GM12873 (cell line): ENCODE measurements at regions not wholly inside any gene's neighbourhood (a gene's known extent, or its start where the extent isn't known, plus 50 kb on each side); places are given as distances from the start of the nearest gene placed in this dataset.

Experiments used
- TF ChIP-seq, protein P1 (sequence below): IDR thresholded peaks from 2 replicates; pipeline ENCODE4 v1.5.1; 2012; ENCODE audit warnings: low read depth, mild to moderate bottlenecking, moderate library complexity, low read length, control low read depth; ENCODE audit not compliant: insufficient read depth; ENCODE audit errors: missing control alignments

GRCh38 chr16:56109205-56109604 is 82.1 kb upstream of the GNAO1 start:
- TF ChIP-seq, protein P1, sequence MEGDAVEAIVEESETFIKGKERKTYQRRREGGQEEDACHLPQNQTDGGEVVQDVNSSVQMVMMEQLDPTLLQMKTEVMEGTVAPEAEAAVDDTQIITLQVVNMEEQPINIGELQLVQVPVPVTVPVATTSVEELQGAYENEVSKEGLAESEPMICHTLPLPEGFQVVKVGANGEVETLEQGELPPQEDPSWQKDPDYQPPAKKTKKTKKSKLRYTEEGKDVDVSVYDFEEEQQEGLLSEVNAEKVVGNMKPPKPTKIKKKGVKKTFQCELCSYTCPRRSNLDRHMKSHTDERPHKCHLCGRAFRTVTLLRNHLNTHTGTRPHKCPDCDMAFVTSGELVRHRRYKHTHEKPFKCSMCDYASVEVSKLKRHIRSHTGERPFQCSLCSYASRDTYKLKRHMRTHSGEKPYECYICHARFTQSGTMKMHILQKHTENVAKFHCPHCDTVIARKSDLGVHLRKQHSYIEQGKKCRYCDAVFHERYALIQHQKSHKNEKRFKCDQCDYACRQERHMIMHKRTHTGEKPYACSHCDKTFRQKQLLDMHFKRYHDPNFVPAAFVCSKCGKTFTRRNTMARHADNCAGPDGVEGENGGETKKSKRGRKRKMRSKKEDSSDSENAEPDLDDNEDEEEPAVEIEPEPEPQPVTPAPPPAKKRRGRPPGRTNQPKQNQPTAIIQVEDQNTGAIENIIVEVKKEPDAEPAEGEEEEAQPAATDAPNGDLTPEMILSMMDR: no peak

DNA sequence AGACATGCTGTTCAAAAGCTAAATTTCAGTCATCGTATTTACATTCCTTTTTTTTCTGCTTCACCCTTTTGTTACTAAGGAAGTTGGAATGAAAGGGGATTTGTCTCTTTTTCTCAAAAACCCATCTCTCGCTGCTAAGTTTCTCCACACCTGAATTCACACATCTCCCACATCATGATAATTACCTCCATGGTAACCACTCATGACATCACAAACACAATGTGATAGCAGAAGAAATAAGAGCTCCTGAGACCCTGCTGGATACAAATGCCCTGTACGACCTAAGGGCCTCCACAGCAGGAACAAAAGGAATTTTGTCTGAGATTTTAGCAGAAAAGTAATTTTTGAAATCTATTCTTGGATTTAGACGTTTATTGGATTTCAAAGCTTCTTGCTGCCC is 82.6 kb upstream of the GNAO1 start:
- TF ChIP-seq, protein P1: no peak

- TF ChIP-seq, protein P1: no peak
Observed at GRCh38 chr16:56108056-56108471, 83.2 kb upstream of the GNAO1 start.

- TF ChIP-seq, protein P1: no peak
Observed at GRCh38 chr16:56106527-56106926, 84.8 kb upstream of the GNAO1 start.

GRCh38 chr16:56102906-56103305 is 88.4 kb upstream of the GNAO1 start:
- TF ChIP-seq, protein P1: no peak

- TF ChIP-seq, protein P1: no peak
Observed at GRCh38 chr16:56102183-56102686, 89.1 kb upstream of the GNAO1 start.

- TF ChIP-seq, protein P1: no peak
Observed at GRCh38 chr16:56101480-56101879, 89.8 kb upstream of the GNAO1 start.
